Fibroblast of lung (primary cell): ENCODE measurements at regions not wholly inside any gene's neighbourhood (a gene's known extent, or its start where the extent isn't known, plus 50 kb on each side); places are given as distances from the start of the nearest gene placed in this dataset.

ENCODE experiments used
- CTCF ChIP-seq, 2 donors: IDR thresholded peaks in 1 of 2; conservative IDR thresholded peaks in 1 of 2; 1 replicate in 1 of 2; 2 replicates in 1 of 2; pipeline ENCODE4 v1.5.1; 2011 to 2012; ENCODE audit warnings: low read length in 2 of 2, control low read depth in 1 of 2, inconsistent platforms in 1 of 2, low read depth in 1 of 2, mild to moderate bottlenecking in 1 of 2
- EZH2 ChIP-seq: IDR thresholded peaks from 2 replicates; pipeline ENCODE4 v1.5.1; 2012; ENCODE audit warnings: low read length, control low read depth, mild to moderate bottlenecking; ENCODE audit errors: missing control alignments

GRCh38 chr17:68809148-68809547 is 146.0 kb downstream of the ABCA8 start:
- TF ChIP-seq CTCF (conservative IDR thresholded peaks at IDR 0.05 in 1 of 2, IDR thresholded peaks at IDR 0.05 in 1 of 2; ENCODE audit: low read depth in 1 of 2, low read length in 2 of 2) (no peak), EZH2 (no peak)
